Fibroblast of lung (primary cell): ENCODE measurements at regions not wholly inside any gene's neighbourhood (a gene's known extent, or its start where the extent isn't known, plus 50 kb on each side); places are given as distances from the start of the nearest gene placed in this dataset.
"Not testable (repeated sequence)": the region's sequence is repeated elsewhere in the genome, so short reads cannot be mapped to it uniquely, and the experiment has no call there.

Source experiments
- DNase-seq, 2 donors: peaks; one replicate each; pipeline versions ENCODE4 v3.0.0 to v3.0.0-alpha.2; 2010; ENCODE audit warnings: low read depth in 2 of 2
- H2AFZ ChIP-seq: 2 replicates; pipeline ENCODE4 v1.5.1; 2012; ENCODE audit warnings: low read length, control low read depth, inconsistent platforms
- H3K27ac ChIP-seq: 2 replicates; pipeline ENCODE4 v1.5.1; 2011; ENCODE audit warnings: low read length, control low read depth; ENCODE audit not compliant: insufficient read depth
- H3K27me3 ChIP-seq: 2 replicates; pipeline ENCODE4 v1.5.1; 2011; ENCODE audit warnings: mild to moderate bottlenecking, low read length; ENCODE audit not compliant: control insufficient read depth, insufficient read depth
- H3K36me3 ChIP-seq: 2 replicates; pipeline ENCODE4 v1.5.1; 2011; ENCODE audit warnings: low read length; ENCODE audit not compliant: control insufficient read depth, insufficient read depth
- H3K4me1 ChIP-seq: 2 replicates; pipeline ENCODE4 v1.5.1; 2011; ENCODE audit warnings: low read length; ENCODE audit not compliant: control insufficient read depth, insufficient read depth; ENCODE audit errors: extremely low read depth
- H3K4me2 ChIP-seq: 2 replicates; pipeline ENCODE4 v1.5.1; 2011; ENCODE audit warnings: low read length, control low read depth; ENCODE audit not compliant: insufficient read depth; ENCODE audit errors: extremely low read depth
- H3K4me3 ChIP-seq, 4 experiments: fragments of 200-600 bp in 1 of 4; sonication (generic) in 1 of 4; replicated peaks in 1 of 4; 2 replicates each; pipeline ENCODE4 v1.5.1; 2011 to 2016; ENCODE audit warnings: low read length in 4 of 4, low read depth in 3 of 4, mild to moderate bottlenecking in 3 of 4, control low read depth in 2 of 4, inconsistent platforms in 1 of 4, mixed read lengths in 1 of 4; ENCODE audit not compliant: insufficient read depth in 1 of 4; ENCODE audit errors: control extremely low read depth in 1 of 4
- H3K79me2 ChIP-seq: 2 replicates; pipeline ENCODE4 v1.5.1; 2012; ENCODE audit warnings: mild to moderate bottlenecking, low read length, inconsistent platforms; ENCODE audit not compliant: control insufficient read depth, insufficient read depth
- H3K9ac ChIP-seq: 2 replicates; pipeline ENCODE4 v1.5.1; 2011; ENCODE audit warnings: mild to moderate bottlenecking, low read length, control low read depth; ENCODE audit not compliant: insufficient read depth
- H3K9me3 ChIP-seq: 2 replicates; pipeline ENCODE4 v1.5.1; 2012; ENCODE audit warnings: low read depth, low read length; ENCODE audit not compliant: control insufficient read depth, insufficient read depth
- H4K20me1 ChIP-seq: 2 replicates; pipeline ENCODE4 v1.5.1; 2011; ENCODE audit warnings: low read length; ENCODE audit not compliant: control insufficient read depth, insufficient read depth; ENCODE audit errors: extremely low read depth
- EZH2 ChIP-seq: IDR thresholded peaks from 2 replicates; pipeline ENCODE4 v1.5.1; 2012; ENCODE audit warnings: low read length, control low read depth, mild to moderate bottlenecking; ENCODE audit errors: missing control alignments
- TF ChIP-seq, protein P1 (sequence below), 2 donors: IDR thresholded peaks in 1 of 2; conservative IDR thresholded peaks in 1 of 2; 1 replicate in 1 of 2; 2 replicates in 1 of 2; pipeline ENCODE4 v1.5.1; 2011 to 2012; ENCODE audit warnings: low read length in 2 of 2, control low read depth in 1 of 2, inconsistent platforms in 1 of 2, low read depth in 1 of 2, mild to moderate bottlenecking in 1 of 2

DNA sequence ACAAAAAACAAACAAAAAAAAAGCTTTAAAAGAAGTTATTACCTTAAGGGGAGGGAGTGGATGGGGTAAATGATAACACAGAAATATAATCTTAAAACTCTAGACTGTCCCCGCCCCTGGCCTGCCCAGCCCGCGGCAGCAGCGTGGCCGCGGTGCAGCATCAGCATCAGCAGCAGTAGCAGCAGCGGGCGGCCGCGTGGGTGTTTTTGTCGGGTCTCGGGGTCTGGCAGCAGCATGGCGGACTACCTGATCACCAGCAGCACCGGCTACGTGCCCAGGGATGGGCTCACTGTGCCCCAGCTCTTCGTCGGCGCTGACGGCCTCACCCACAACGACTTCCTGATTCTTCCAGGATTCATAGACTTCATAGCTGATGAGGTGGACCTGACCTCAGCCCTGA is 80.0 kb upstream of the ANKRD28 start:
- TF ChIP-seq, protein P1, sequence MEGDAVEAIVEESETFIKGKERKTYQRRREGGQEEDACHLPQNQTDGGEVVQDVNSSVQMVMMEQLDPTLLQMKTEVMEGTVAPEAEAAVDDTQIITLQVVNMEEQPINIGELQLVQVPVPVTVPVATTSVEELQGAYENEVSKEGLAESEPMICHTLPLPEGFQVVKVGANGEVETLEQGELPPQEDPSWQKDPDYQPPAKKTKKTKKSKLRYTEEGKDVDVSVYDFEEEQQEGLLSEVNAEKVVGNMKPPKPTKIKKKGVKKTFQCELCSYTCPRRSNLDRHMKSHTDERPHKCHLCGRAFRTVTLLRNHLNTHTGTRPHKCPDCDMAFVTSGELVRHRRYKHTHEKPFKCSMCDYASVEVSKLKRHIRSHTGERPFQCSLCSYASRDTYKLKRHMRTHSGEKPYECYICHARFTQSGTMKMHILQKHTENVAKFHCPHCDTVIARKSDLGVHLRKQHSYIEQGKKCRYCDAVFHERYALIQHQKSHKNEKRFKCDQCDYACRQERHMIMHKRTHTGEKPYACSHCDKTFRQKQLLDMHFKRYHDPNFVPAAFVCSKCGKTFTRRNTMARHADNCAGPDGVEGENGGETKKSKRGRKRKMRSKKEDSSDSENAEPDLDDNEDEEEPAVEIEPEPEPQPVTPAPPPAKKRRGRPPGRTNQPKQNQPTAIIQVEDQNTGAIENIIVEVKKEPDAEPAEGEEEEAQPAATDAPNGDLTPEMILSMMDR (conservative IDR thresholded peaks at IDR 0.05 in 1 of 2, IDR thresholded peaks at IDR 0.05 in 1 of 2; ENCODE audit: low read depth in 1 of 2, low read length in 2 of 2) = no peak
- Histone ChIP-seq H2AFZ (no peak overlapping the region), H4K20me1 (no peaks in the 10 kb centered on the region)

DNA sequence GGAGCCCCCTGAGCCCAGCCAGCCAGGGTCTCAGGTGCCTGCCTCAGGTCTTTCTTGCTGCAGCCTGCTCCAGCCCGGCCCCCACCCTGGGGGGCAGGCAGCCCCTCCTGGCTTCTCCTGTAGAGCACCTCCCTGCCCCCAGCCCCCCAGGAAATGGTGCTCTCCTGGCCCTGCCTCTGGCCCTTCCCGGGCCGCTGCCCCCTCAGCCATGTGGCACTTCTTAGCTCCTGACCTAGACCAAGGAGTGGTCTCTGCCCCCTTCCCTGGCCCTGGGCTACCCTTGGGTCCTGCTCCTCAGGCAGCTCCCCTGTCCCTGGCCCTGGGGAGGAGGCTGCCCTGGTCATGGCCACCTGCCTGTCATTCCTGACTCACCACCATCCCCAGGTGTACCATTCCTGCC is 82.0 kb upstream of the ANKRD28 start:
- not testable (repeated sequence) for H3K4me1 ChIP-seq, H4K20me1 ChIP-seq, H3K36me3 ChIP-seq, H3K4me2 ChIP-seq, H3K9ac ChIP-seq, H3K79me2 ChIP-seq, H3K4me3 ChIP-seq, H3K27me3 ChIP-seq, DNase-seq, H2AFZ ChIP-seq, H3K9me3 ChIP-seq, H3K27ac ChIP-seq

More for the DNA sequence above, 80.0 kb upstream of the ANKRD28 start:
- Histone ChIP-seq H3K9me3 (no peaks in the 10 kb centered on the region), H3K4me2 (no peak overlapping the region), H3K36me3 (no peaks in the 10 kb centered on the region), H3K4me3 (no peak overlapping the region), H3K27me3 (no peaks in the 10 kb centered on the region), H3K27ac (no peak overlapping the region), H3K9ac (no peak overlapping the region), H3K4me1 (peaks cover 4% of the 10 kb centered on the region), H3K79me2 (no peaks in the 10 kb centered on the region)
- no peak for DNase-seq

DNA sequence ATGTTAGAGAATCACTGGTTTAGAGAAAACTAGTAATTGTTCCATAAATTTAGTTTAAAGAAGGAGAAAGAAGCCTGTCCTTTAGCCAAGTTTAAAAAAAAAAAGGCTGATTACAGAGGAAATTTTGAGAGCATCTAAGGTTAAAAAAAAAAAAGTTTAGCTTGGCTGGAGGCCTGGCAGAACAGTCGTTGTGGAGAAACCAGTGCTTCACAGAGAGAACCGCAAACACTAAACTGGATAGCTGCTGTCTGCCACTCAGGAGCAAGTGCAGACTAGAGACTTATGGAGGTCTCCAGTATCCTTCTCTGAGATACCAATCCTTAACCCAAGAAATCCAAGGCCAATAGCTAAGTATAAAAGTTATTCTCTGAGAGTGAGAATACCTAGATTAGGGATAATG is 84.8 kb upstream of the ANKRD28 start:
- H3K79me2 ChIP-seq = no peaks in the 10 kb centered on the region
- no peak for DNase-seq
- H3K4me3 ChIP-seq = no peak overlapping the region
- H3K27me3 ChIP-seq = no peaks in the 10 kb centered on the region
- no peaks in the 10 kb centered on the region for H3K9me3 ChIP-seq
- H3K4me2 ChIP-seq = no peak overlapping the region
- no peaks in the 10 kb centered on the region for H3K4me1 ChIP-seq
- no peak overlapping the region for H3K9ac ChIP-seq
- no peaks in the 10 kb centered on the region for H3K36me3 ChIP-seq
- H2AFZ ChIP-seq = no peak overlapping the region
- no peak overlapping the region for H3K27ac ChIP-seq
- no peak for TF ChIP-seq EZH2
- TF ChIP-seq, protein P1 (conservative IDR thresholded peaks at IDR 0.05 in 1 of 2, IDR thresholded peaks at IDR 0.05 in 1 of 2; ENCODE audit: low read depth in 1 of 2, low read length in 2 of 2) = no peak
- H4K20me1 ChIP-seq = no peaks in the 10 kb centered on the region

DNA sequence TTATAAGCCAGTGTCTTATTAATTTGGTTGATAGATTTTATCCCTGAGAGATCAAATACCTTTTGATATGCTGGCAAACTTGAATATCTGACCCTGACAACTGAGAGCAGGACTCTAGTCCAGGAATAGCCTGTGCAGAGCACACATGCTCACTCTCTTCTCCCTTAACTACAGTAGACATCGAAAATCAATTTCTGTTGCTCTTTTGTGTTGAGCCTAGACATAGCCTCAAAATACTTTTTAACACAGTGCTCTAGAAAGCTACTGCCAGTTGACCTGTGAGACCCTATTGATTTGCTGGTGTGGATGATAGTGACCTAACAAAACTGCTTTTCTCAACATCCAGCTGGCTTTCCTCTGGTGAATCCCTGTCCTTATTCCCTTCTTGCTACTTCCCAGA is 86.4 kb upstream of the ANKRD28 start:
- Histone ChIP-seq H3K4me2 (no peak overlapping the region), H3K4me3 (no peak overlapping the region)

More for the DNA sequence above, 86.4 kb upstream of the ANKRD28 start:
- no peaks in the 10 kb centered on the region for H4K20me1 ChIP-seq
- H2AFZ ChIP-seq = no peak overlapping the region
- no peak overlapping the region for H3K27ac ChIP-seq
- H3K9me3 ChIP-seq = no peaks in the 10 kb centered on the region
- TF ChIP-seq EZH2 = no peak
- TF ChIP-seq, protein P1 (conservative IDR thresholded peaks at IDR 0.05 in 1 of 2, IDR thresholded peaks at IDR 0.05 in 1 of 2; ENCODE audit: low read depth in 1 of 2, low read length in 2 of 2) = no peak
- H3K4me1 ChIP-seq = no peaks in the 10 kb centered on the region
- H3K27me3 ChIP-seq = no peaks in the 10 kb centered on the region
- H3K36me3 ChIP-seq = no peaks in the 10 kb centered on the region
- no peaks in the 10 kb centered on the region for H3K79me2 ChIP-seq
- DNase-seq = no peak
- no peak overlapping the region for H3K9ac ChIP-seq
